NCI-H345 treated with DMSO at 0.1 percent for 48 hours (cell line): ENCODE measurements at regions not wholly inside any gene's neighbourhood (a gene's known extent, or its start where the extent isn't known, plus 50 kb on each side); places are given as distances from the start of the nearest gene placed in this dataset.

Source experiments
- DNase-seq: peaks from one replicate; lab custom pipeline; 2025; ENCODE audit not compliant: unreplicated experiment; lab: John Stamatoyannopoulos, UW

DNA sequence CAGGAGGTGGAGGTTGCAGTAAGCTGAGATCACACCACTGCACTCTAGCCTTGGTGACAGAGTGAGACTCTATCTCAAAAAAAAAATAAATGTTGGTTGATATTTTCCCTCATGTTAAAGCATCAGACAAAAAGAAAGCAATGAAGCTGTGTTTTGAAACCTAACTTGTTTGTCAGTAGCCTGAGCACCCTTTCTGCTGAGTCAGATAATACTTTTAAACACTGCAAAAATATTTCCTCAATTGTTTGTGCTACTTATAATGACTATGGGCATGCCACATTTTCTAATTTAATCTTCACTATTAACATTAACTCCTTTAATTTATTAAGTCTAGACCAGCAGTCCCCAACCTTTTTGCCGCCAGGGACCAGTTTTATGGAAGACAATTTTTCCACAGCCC is 236.3 kb upstream of the AGAP1 start:
- DNase-seq = no peak

GRCh38 chr2:235262750-235263149 is 231.1 kb upstream of the AGAP1 start:
- no peak for DNase-seq

DNA sequence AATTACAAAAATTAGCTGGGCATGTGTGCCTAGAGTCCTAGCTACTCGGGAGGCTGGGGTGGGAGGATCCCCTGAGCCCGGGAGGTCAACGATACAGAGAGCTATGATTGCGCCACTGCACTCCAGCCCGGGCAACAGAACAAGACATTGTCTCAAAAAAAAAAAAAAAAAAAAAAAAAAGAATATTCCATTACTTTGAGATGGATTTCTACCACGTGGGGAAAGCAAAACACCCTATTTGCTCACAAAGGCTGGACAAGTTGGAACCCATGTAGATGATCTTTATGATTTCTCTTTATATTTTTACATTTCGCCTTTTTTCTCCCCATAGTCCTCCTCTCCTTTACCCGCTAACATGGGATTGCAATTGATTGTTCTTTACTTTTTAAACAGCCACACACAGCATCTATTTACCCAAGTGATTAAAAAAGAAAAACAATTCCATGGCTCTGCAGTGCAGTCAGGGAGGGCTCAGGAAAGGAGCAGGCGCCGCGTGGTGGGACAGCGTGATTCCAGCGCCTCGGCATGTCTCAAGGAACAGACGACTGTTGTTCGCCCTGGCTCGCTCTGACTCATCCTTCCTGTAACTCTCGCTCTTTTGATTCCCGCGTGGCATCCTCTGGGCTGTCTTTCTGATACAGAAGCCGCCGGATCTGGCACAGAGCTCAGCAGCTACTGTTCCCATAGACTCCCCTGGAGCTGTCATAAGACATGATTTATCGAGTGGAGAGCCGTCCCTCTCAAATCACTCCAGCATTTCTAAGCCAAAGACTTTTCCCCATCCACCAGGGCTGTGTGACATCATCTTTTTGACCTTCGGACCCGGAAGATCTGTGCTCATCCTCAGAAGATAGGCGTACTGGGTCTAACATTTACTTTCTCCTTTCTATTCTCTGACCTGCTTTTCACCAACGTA is 230.4 kb upstream of the AGAP1 start:
- DNase-seq = no peak

DNA sequence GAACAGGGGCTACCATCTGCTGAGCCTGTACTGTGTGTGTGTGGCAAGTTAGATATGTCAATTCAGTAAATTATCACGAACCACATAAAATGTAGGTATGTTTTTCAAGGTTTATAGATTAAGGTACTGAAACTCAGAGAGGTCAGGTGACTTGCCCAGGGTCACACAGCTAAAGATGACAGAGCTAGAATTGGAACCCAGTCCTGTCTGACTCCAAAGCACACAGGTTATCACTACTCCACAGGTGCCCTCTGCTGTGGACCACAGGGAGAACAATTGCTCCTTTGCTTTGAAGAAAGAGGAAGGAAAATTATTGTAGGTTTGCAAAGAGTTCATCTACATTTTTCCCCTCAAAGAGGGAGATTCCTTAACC is 229.7 kb upstream of the AGAP1 start:
- no peak for DNase-seq

DNA sequence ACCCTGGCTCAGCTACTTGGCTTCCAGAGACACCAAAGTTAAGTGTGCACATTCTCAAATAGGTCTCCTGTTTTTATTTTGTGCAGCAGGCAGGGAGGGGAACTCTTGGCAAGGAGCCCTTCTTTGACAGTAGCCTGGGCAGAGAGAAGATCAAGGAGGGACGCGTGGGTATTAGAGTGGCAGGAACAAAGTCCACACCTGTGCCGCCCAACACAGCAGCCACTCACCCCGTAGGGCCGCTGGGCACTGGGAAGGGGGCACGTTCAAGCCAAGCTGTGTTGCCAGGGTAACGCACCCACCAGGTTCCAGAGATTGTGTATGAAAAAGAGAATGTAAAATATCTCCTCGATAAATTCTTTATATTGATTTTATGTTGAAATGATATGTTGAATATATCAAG is 229.3 kb upstream of the AGAP1 start:
- DNase-seq = no peak

GRCh38 chr2:235265348-235265965 is 228.4 kb upstream of the AGAP1 start:
- no peak for DNase-seq

DNA sequence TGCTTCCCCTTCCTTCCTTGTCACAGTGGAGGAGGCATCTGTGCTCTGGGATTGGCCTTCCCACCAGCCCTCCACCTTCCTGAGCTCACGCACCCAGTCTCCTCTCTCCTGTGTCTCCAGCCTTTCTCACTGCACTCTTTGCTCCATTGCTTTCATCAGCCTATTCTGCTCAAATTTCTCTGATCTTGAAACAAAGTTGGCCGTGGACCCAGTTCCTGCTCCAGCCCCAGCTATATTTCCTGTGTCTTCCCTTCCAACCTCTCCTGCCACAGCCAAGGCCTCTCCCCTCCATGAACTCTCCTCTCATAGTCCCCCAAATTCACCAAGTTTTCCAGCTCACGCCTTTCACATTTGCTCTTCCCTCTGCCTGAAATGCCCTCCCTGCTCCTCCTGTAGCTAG is 226.6 kb upstream of the AGAP1 start:
- DNase-seq = no peak

DNA sequence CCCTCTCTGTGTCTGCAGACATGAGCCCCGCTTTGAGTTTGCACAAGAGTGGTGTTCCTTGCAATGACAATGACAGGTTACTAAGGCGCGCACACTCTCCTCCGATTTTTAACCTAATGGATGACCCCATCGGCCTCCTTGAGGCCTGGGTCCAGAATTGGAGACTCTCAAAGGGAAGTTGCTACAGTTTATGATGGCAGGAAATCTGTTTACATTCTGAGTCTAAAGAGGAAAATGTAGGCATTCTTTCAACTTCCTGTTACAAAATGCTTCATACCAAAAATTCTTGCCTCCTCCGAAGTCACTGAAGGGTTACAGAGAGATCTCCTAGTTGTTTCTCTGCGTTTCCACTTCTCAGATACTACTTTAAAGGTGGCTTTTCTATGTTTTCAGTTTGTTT is 225.3 kb upstream of the AGAP1 start:
- DNase-seq = no peak

- DNase-seq = no peak
These were observed 223.6 kb upstream of the AGAP1 start for GRCh38 chr2:235270291-235270690.

DNA sequence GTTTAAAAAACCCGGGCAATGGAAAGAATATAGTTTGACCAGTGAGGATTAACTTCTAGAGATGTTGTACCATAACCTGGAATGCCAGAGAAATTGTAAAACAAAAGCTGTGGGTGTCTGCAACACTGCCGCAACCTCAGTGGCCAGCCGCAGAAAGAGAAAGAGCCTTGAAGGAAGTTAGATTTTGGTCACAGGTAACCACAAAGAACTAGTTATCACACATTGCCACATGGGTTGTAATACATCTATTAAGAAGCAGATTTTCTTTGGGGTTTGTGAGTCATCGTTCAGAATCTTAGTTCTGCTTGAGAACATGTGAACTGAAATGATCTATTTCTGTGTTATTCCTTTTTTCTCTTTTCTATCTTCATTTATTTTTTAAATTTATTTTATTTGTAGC is 222.9 kb upstream of the AGAP1 start:
- no peak for DNase-seq

GRCh38 chr2:235271936-235272335 is 221.9 kb upstream of the AGAP1 start:
- no peak for DNase-seq

DNA sequence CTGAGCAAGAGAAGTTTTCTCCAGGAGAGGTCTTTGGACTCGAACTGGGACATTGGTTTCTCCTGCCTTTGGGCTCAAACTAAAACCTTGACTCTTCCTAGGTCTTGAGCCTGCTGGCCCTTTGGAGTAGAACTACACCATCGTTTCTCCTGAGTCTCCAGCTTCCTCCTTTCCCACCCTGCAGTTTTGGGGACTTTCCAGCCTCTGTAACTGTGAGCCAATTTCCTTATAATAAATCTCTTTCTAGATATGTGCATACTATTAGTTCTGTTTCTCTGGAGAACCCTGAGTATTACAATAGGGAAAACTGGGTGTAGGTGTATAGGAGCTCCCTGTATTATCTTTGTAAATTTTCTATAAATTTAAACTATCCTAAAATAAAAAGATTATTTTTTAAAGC is 219.8 kb upstream of the AGAP1 start:
- DNase-seq = no peak

GRCh38 chr2:235277485-235277884 is 216.4 kb upstream of the AGAP1 start:
- DNase-seq = no peak

GRCh38 chr2:235278771-235279355 is 215.0 kb upstream of the AGAP1 start:
- DNase-seq = no peak

DNA sequence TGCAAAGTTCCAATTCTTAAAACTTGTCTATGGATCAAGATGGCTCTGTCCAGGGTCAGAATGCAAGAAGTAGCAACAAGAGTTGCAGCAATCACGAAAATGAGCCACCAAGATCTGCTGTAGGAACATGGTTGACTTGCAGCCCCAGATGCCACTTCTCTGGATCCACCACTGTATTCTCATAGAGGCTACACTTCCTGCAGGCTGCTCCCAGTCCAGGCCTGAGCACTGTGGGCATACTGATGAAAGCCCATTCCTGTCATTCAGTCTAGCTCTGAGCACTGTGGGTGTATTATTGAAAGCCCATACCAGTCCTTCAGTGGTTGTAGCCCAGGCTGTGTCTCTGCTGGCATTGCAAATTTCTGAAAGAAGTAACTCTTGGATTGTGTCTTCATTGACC is 213.9 kb upstream of the AGAP1 start:
- no peak for DNase-seq

GRCh38 chr2:235283246-235283645 is 210.6 kb upstream of the AGAP1 start:
- no peak for DNase-seq

GRCh38 chr2:235286622-235287374 is 207.0 kb upstream of the AGAP1 start:
- no peak for DNase-seq

DNA sequence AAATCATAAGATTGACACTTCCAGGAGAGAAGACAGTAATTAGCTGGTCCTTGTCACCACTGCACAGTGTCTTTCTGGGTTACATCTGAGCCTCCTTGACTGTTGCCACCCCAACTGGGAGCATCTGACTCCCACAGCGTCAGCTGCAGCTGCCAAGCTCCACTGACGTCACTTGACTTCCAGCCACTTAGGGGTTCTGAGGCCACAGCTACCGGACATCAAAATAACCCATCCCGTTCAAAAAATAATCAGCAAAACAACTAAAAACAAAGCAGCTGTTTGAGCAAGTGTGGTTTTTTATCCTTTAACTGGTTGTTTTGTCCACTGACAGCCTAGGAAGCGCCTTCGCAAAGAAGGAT is 206.5 kb upstream of the AGAP1 start:
- DNase-seq = no peak

- DNase-seq = no peak
These were observed 202.4 kb upstream of the AGAP1 start for GRCh38 chr2:235291461-235291860.

GRCh38 chr2:235293061-235293460 is 200.8 kb upstream of the AGAP1 start:
- DNase-seq = no peak

DNA sequence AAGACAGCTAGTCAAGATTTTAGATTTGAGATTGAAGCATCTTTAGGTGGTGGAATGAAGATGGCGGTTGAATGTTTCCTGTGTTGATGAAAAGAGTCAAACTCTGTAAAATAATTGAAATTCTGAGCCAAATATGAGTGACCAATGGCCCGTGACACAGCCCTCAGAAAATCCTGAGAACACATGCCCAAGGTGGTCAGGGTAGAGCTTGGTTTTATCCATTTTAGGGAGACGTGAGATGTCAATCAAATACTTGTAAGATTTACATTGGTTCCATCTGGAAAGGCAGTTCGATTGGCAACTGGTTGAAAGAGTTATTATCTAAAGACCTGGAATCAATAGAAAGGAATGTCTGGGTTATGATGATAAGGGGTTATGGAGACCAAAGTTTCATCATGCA is 198.0 kb upstream of the AGAP1 start:
- no peak for DNase-seq
